GM10266 (cell line): ENCODE measurements at regions not wholly inside any gene's neighbourhood (a gene's known extent, or its start where the extent isn't known, plus 50 kb on each side); places are given as distances from the start of the nearest gene placed in this dataset.

Source experiments
- DNase-seq: peaks from one replicate; pipeline ENCODE4 v3.0.0; 2012; ENCODE audit errors: extremely low spot score
- TF ChIP-seq, protein P1 (sequence below): IDR thresholded peaks from 2 replicates; pipeline ENCODE4 v1.5.1; 2012; ENCODE audit warnings: mild to moderate bottlenecking, low read depth; ENCODE audit not compliant: control insufficient read depth, insufficient read depth; ENCODE audit errors: missing control alignments

DNA sequence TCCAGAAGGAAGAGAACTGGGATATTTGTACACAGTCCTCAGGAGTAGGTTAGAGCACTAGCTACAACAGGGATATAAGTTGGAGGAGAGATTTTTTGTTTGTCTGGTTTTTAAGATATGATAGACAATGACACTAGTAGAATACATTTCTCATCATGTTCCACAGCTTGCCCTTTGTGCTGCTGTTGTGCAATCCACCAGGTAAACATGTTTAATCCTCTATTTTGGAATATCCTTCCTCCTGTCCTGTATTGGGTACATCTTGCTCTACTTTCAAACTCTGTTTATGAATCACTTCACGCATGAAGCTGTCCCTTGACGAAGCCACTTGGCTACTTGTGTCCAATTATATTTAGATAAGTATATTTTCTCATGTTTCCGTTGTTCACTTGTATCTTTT is 153.6 kb upstream of the TENT5A start:
- DNase-seq, result no peak
- TF ChIP-seq, protein P1, sequence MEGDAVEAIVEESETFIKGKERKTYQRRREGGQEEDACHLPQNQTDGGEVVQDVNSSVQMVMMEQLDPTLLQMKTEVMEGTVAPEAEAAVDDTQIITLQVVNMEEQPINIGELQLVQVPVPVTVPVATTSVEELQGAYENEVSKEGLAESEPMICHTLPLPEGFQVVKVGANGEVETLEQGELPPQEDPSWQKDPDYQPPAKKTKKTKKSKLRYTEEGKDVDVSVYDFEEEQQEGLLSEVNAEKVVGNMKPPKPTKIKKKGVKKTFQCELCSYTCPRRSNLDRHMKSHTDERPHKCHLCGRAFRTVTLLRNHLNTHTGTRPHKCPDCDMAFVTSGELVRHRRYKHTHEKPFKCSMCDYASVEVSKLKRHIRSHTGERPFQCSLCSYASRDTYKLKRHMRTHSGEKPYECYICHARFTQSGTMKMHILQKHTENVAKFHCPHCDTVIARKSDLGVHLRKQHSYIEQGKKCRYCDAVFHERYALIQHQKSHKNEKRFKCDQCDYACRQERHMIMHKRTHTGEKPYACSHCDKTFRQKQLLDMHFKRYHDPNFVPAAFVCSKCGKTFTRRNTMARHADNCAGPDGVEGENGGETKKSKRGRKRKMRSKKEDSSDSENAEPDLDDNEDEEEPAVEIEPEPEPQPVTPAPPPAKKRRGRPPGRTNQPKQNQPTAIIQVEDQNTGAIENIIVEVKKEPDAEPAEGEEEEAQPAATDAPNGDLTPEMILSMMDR, result no peak

DNA sequence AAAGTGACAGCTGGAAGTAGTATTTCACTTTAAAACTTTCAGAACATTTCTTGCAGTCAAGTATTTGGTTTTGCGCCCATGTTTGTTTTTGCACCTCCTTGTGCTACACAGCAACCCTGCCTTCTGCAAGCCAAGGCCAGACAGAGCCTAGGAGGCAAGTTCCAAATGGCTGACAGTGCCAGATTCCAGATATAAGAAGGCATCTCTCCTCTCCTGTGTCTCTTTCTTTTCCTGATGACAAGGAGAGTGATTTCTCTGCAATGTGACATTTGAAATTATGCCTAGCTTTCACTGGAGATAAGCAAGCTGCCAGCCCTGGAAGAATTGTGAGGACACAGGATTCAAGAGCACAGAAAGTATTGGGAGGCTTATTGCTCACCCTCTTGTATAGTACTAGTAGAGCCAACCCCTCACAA is 149.1 kb upstream of the TENT5A start:
- TF ChIP-seq, protein P1, result no peak
- no peak for DNase-seq

GRCh38 chr6:81900616-81901015 is 148.1 kb upstream of the TENT5A start:
- DNase-seq, result no peak
- TF ChIP-seq, protein P1, result no peak

DNA sequence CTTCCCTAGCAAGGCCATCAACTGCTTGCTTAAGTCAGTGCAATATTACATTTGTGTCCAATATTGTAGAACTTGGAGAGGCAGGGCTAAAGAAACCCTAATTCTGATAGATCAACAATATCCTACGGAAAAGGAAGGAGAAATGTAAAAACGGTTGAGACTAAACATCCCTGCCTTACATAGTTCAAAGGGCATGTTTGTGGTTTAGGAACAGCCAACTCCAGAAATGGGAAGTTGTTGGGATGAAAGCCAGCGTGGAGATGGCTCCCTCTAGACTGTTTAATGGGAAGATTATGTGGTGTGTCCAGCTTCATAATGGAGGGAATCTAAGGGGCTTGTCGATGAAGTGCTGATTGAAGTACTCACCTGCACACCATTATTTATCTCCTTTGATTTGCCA is 145.3 kb upstream of the TENT5A start:
- DNase-seq, result no peak
- TF ChIP-seq, protein P1, result no peak

GRCh38 chr6:81896525-81897503 is 144.3 kb upstream of the TENT5A start:
- TF ChIP-seq, protein P1, result no peak
- no peak for DNase-seq

DNA sequence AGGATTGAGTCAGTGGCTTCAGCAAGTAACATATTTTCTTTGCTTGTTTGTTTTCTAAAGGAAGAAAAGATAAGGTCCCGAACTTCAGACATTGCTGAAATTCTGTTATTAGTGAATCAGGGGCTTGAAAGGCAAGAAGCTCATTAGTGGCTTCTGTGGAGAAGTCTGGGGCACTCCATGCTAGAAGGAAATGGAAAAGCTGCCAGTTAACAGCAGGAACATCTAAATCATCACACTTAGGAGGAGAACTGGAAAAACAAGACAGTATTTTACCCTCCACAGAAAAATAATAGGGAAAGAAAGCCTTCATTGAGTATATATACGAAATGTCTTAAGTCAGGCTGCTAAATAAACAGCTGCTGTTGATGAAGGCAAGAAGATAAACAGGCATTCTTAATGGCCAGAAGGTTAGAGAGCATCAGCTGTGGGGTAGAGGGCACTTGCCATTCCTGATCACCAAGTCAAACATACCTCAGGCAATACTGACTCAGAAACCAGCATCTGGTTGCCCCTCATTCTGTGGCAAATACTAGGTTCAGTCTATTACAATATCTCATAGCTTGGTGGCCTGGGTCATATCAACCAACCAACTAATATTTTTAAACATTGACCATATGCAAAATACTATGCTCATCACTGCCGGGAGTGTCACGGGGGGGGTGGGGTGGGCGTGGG is 143.2 kb upstream of the TENT5A start:
- TF ChIP-seq, protein P1, result no peak
- DNase-seq, result no peak
